Inferior parietal cortex (tissue), 1 donor: ENCODE measurements at regions not wholly inside any gene's neighbourhood (a gene's known extent, or its start where the extent isn't known, plus 50 kb on each side); places are given as distances from the start of the nearest gene placed in this dataset.
"Not testable (repeated sequence)": the region's sequence is repeated elsewhere in the genome, so short reads cannot be mapped to it uniquely, and the experiment has no call there.

Experiments
- DNase-seq: peaks from one replicate; pipeline ENCODE4 v3.0.0-alpha.2; 2016; ENCODE audit errors: extremely low spot score

- no peak for DNase-seq
These were observed 267.9 kb upstream of the TCERG1L start for GRCh38 chr10:131579251-131580071.

GRCh38 chr10:131580076-131580652 is 268.6 kb upstream of the TCERG1L start:
- DNase-seq = no peak

GRCh38 chr10:131580674-131581073 is 269.2 kb upstream of the TCERG1L start:
- no peak for DNase-seq

- not testable (repeated sequence) for DNase-seq
These were observed 270.0 kb upstream of the TCERG1L start for GRCh38 chr10:131581547-131581946.

- DNase-seq = no peak
These were observed 272.8 kb upstream of the TCERG1L start for GRCh38 chr10:131584287-131584686.

- DNase-seq = no peak
These were observed 274.2 kb upstream of the TCERG1L start for GRCh38 chr10:131585761-131586160.

- no peak for DNase-seq
These were observed 275.4 kb upstream of the TCERG1L start for GRCh38 chr10:131586958-131587357.

- DNase-seq = no peak
These were observed 276.6 kb upstream of the TCERG1L start for GRCh38 chr10:131587976-131588680.

GRCh38 chr10:131588704-131589220 is 277.2 kb upstream of the TCERG1L start:
- DNase-seq = no peak

GRCh38 chr10:131590567-131590966 is 279.0 kb upstream of the TCERG1L start:
- DNase-seq = no peak

- no peak for DNase-seq
These were observed 280.4 kb upstream of the TCERG1L start for GRCh38 chr10:131591936-131592335.

GRCh38 chr10:131609176-131609575 is 291.6 kb upstream of the PPP2R2D start:
- DNase-seq = no peak

- DNase-seq = no peak
These were observed 285.7 kb upstream of the PPP2R2D start for GRCh38 chr10:131615150-131615549.

- DNase-seq = no peak
These were observed 284.8 kb upstream of the PPP2R2D start for GRCh38 chr10:131616040-131616439.

GRCh38 chr10:131617113-131617858 is 283.5 kb upstream of the PPP2R2D start:
- no peak for DNase-seq

- DNase-seq = no peak
These were observed 282.1 kb upstream of the PPP2R2D start for GRCh38 chr10:131618587-131619267.

GRCh38 chr10:131620314-131620713 is 280.5 kb upstream of the PPP2R2D start:
- no peak for DNase-seq

- no peak for DNase-seq
These were observed 279.9 kb upstream of the PPP2R2D start for GRCh38 chr10:131620904-131621303.

GRCh38 chr10:131621784-131622624 is 278.8 kb upstream of the PPP2R2D start:
- no peak for DNase-seq

- DNase-seq = no peak
These were observed 275.8 kb upstream of the PPP2R2D start for GRCh38 chr10:131625041-131625440.
